Cardiac fibroblast (primary cell): ENCODE measurements at regions not wholly inside any gene's neighbourhood (a gene's known extent, or its start where the extent isn't known, plus 50 kb on each side); places are given as distances from the start of the nearest gene placed in this dataset.
"Not testable (repeated sequence)": the region's sequence is repeated elsewhere in the genome, so short reads cannot be mapped to it uniquely, and the experiment has no call there.

Experiments used
- DNase-seq, 2 donors: peaks; one replicate each; pipeline versions ENCODE4 v3.0.0 to v3.0.0-alpha.2; 2010; ENCODE audit warnings: low read depth in 2 of 2
- H3K4me3 ChIP-seq, 2 donors: replicated peaks in 1 of 2; 1 replicate in 1 of 2; 2 replicates in 1 of 2; pipeline ENCODE4 v1.5.1; 2011; ENCODE audit warnings: low read depth in 2 of 2, low read length in 2 of 2, mild to moderate bottlenecking in 2 of 2, moderate library complexity in 1 of 2
- TF ChIP-seq, protein P1 (sequence below): IDR thresholded peaks from one replicate; pipeline ENCODE4 v1.5.1; 2011; ENCODE audit warnings: low read depth, mild to moderate bottlenecking, low read length, inconsistent platforms

DNA sequence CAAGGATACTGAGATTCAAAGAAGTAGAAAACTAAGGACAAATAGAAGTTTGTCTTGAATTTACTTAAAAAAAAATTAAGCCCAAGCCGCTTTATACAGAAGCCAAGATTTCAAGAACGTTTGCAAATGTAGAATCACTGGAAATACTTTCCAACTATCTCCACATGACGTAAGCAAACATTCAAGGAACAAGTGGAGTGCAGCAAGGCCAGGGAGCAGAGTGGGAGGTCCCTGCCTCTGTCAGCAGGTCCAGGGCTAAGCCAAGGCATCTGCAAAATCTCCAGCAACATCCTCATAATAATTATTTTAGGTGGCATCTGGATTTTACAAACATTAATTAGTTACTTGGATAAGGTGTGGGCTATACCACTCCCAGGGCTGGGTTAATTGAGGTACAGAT, 60.1 kb upstream of the AKIRIN2 start:
- no peak overlapping the region for H3K4me3 ChIP-seq
- peak in 1 of 2 donors; percentile 14 for DNase-seq
- TF ChIP-seq, protein P1, sequence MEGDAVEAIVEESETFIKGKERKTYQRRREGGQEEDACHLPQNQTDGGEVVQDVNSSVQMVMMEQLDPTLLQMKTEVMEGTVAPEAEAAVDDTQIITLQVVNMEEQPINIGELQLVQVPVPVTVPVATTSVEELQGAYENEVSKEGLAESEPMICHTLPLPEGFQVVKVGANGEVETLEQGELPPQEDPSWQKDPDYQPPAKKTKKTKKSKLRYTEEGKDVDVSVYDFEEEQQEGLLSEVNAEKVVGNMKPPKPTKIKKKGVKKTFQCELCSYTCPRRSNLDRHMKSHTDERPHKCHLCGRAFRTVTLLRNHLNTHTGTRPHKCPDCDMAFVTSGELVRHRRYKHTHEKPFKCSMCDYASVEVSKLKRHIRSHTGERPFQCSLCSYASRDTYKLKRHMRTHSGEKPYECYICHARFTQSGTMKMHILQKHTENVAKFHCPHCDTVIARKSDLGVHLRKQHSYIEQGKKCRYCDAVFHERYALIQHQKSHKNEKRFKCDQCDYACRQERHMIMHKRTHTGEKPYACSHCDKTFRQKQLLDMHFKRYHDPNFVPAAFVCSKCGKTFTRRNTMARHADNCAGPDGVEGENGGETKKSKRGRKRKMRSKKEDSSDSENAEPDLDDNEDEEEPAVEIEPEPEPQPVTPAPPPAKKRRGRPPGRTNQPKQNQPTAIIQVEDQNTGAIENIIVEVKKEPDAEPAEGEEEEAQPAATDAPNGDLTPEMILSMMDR = no peak

DNA sequence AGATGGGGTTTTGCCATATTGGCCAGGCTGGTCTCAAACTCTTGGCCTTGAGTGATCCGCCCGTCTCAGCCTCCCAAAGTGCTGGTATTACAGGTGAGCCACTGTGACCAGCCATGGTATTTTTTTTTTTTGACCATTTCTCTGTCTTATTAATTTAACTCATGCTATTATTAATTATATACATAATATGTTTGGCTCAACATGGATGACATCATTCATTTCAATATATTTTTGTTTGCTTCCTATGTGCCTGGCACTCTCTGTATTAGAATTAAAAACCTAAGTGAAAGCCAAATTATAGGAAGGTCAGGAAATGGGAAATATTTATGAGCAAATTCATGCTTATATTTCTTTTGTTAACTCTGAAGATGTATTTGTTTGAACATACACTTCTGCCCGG, 55.8 kb upstream of the AKIRIN2 start:
- no peak overlapping the region for H3K4me3 ChIP-seq
- no peak for DNase-seq
- TF ChIP-seq, protein P1 = no peak

DNA sequence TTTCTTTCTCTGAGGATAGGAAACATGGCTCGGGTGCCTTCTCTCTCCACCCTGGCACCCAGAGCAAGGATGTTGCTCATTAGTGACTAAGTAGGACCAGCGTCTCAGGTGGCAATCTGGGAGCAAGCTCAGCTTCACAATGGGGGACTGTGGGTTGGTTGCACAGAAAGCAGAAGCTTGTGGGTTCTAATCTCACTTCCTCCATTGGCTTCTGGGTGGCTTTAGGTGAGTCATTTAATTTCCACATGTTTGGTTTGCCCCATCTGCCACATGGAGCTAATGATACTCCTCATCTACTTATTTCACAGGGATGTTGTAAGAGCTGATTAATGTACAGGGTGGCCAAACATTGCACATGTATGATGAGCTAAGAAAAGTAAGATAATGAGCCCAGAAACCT, 54.8 kb upstream of the AKIRIN2 start:
- DNase-seq = peak; percentile 75 to 76
- TF ChIP-seq, protein P1 = no peak
- no peak overlapping the region for H3K4me3 ChIP-seq

GRCh38 chr6:87755708-87756671, 54.0 kb upstream of the AKIRIN2 start:
- DNase-seq = peak; percentile 7 to 37
- H3K4me3 ChIP-seq = no peak overlapping the region
- TF ChIP-seq, protein P1 = no peak

GRCh38 chr6:87754828-87755227, 52.8 kb upstream of the AKIRIN2 start:
- H3K4me3 ChIP-seq = no peak overlapping the region
- TF ChIP-seq, protein P1 = no peak
- no peak for DNase-seq

DNA sequence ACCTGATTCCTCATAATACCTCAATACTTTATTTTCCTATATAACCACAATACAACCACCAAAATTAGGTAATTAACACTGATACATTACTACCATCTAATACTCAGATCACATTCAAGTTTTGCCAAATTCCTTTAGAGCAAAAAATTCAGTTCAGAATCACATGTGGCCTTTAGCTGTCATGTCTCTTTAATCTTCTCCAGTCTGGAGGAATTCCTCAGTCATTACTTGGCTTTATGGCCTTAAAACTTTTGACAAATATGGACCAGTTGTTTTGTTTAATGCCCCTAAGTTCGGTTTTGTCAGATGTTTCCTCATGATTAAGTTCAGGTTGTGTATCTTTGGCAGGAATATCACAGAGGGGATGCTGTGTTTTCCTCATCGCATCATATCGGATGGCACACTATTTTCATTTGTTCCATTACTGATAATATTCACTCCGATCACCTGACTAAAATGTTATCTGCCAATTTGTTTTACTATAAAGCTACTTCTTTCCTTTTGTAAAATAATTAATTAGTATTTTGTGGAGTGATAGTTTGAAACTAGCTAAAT, 51.2 kb upstream of the AKIRIN2 start:
- TF ChIP-seq, protein P1 = no peak
- no peak for DNase-seq
- no peak overlapping the region for H3K4me3 ChIP-seq

- DNase-seq, H3K4me3 ChIP-seq: not testable (repeated sequence)
Observed at GRCh38 chr6:87752503-87752902, 50.5 kb upstream of the AKIRIN2 start.
